ENCODE measurements at regions not wholly inside any gene's neighbourhood (a gene's known extent, or its start where the extent isn't known, plus 50 kb on each side); places are given as distances from the start of the nearest gene placed in this dataset.

- TF ChIP-seq CTCF (IDR thresholded peaks at IDR 0.05; ENCODE audit: low read depth, low read length): no peak
- DNase-seq (ENCODE audit: low read depth, low spot score): no peak
- no peak overlapping the region for H3K4me3 ChIP-seq (ENCODE audit: low read depth, low read length)
- in situ Hi-C loops (cut with HindIII; ENCODE audit: low sequenced_read_pairs): no loop called here
Observed at GRCh38 chr1:168905633-168906032, 176.6 kb upstream of the DPT start.

GRCh38 chr1:168906367-168906766, 177.4 kb upstream of the DPT start:
- in situ Hi-C loops (cut with HindIII; ENCODE audit: low sequenced_read_pairs): no loop called here
- TF ChIP-seq CTCF (IDR thresholded peaks at IDR 0.05; ENCODE audit: low read depth, low read length): no peak
- no peak for DNase-seq (ENCODE audit: low read depth, low spot score)
- H3K4me3 ChIP-seq (ENCODE audit: low read depth, low read length): no peak overlapping the region

- in situ Hi-C loops (cut with HindIII; ENCODE audit: low sequenced_read_pairs): no loop called here
- H3K4me3 ChIP-seq (ENCODE audit: low read depth, low read length): no peak overlapping the region
- no peak for DNase-seq (ENCODE audit: low read depth, low spot score)
- TF ChIP-seq CTCF (IDR thresholded peaks at IDR 0.05; ENCODE audit: low read depth, low read length): no peak
Observed at GRCh38 chr1:168907053-168907452, 178.0 kb upstream of the DPT start.

- DNase-seq (ENCODE audit: low read depth, low spot score): no peak
- in situ Hi-C loops (cut with HindIII; ENCODE audit: low sequenced_read_pairs): no loop called here
- TF ChIP-seq CTCF (IDR thresholded peaks at IDR 0.05; ENCODE audit: low read depth, low read length): no peak
- H3K4me3 ChIP-seq (ENCODE audit: low read depth, low read length): no peak overlapping the region
Observed at GRCh38 chr1:168907786-168908348, 178.9 kb upstream of the DPT start.

GRCh38 chr1:168910403-168910802, 181.4 kb upstream of the DPT start:
- in situ Hi-C loops (cut with HindIII; ENCODE audit: low sequenced_read_pairs): no loop called here
- no peak for TF ChIP-seq CTCF (IDR thresholded peaks at IDR 0.05; ENCODE audit: low read depth, low read length)
- DNase-seq (ENCODE audit: low read depth, low spot score): no peak
- no peak overlapping the region for H3K4me3 ChIP-seq (ENCODE audit: low read depth, low read length)

- TF ChIP-seq CTCF (IDR thresholded peaks at IDR 0.05; ENCODE audit: low read depth, low read length): no peak
- no peak overlapping the region for H3K4me3 ChIP-seq (ENCODE audit: low read depth, low read length)
- no peak for DNase-seq (ENCODE audit: low read depth, low spot score)
- in situ Hi-C loops (cut with HindIII; ENCODE audit: low sequenced_read_pairs): no loop called here
Observed at GRCh38 chr1:168911370-168911769, 182.4 kb upstream of the DPT start.
